ENCODE measurements at regions not wholly inside any gene's neighbourhood (a gene's known extent, or its start where the extent isn't known, plus 50 kb on each side); places are given as distances from the start of the nearest gene placed in this dataset.

- TF ChIP-seq POLR2AphosphoS5 (IDR thresholded peaks at IDR 0.05): no peak
- TF ChIP-seq, protein P1, sequence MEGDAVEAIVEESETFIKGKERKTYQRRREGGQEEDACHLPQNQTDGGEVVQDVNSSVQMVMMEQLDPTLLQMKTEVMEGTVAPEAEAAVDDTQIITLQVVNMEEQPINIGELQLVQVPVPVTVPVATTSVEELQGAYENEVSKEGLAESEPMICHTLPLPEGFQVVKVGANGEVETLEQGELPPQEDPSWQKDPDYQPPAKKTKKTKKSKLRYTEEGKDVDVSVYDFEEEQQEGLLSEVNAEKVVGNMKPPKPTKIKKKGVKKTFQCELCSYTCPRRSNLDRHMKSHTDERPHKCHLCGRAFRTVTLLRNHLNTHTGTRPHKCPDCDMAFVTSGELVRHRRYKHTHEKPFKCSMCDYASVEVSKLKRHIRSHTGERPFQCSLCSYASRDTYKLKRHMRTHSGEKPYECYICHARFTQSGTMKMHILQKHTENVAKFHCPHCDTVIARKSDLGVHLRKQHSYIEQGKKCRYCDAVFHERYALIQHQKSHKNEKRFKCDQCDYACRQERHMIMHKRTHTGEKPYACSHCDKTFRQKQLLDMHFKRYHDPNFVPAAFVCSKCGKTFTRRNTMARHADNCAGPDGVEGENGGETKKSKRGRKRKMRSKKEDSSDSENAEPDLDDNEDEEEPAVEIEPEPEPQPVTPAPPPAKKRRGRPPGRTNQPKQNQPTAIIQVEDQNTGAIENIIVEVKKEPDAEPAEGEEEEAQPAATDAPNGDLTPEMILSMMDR (IDR thresholded peaks at IDR 0.05): no peak
Observed at GRCh38 chr5:102089883-102090282, 206.2 kb downstream of the SLCO4C1 start.

Data from suprapubic skin (tissue), 3 donors.